ENCODE measurements at regions not wholly inside any gene's neighbourhood (a gene's known extent, or its start where the extent isn't known, plus 50 kb on each side); places are given as distances from the start of the nearest gene placed in this dataset.

GRCh38 chr6:2447318-2447920, 202.0 kb upstream of the GMDS start:
- TF ChIP-seq FOXM1 (IDR thresholded peaks at IDR 0.05; ENCODE audit: borderline replicate concordance, low read depth) (no peak), CEBPB (IDR thresholded peaks at IDR 0.05) (no peak), NFIC (IDR thresholded peaks at IDR 0.05) (no peak), RAD21 (IDR thresholded peaks at IDR 0.05; ENCODE audit: low read depth) (no peak), ZBTB7A (IDR thresholded peaks at IDR 0.05; ENCODE audit: low read depth) (no peak), TEAD4 (IDR thresholded peaks at IDR 0.05) (no peak), EP300 (IDR thresholded peaks at IDR 0.05; ENCODE audit: borderline replicate concordance) (no peak), YY1 (IDR thresholded peaks at IDR 0.05; ENCODE audit: low read depth) (no peak), TAF1 (IDR thresholded peaks at IDR 0.05; ENCODE audit: low read depth) (no peak), TCF12 (IDR thresholded peaks at IDR 0.05; ENCODE audit: low read depth) (no peak)
- TF ChIP-seq, protein P1, sequence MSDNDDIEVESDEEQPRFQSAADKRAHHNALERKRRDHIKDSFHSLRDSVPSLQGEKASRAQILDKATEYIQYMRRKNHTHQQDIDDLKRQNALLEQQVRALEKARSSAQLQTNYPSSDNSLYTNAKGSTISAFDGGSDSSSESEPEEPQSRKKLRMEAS (IDR thresholded peaks at IDR 0.05) = no peak
